Muscle of arm (tissue), 1 donor: ENCODE measurements at regions not wholly inside any gene's neighbourhood (a gene's known extent, or its start where the extent isn't known, plus 50 kb on each side); places are given as distances from the start of the nearest gene placed in this dataset.
"Not testable (repeated sequence)": the region's sequence is repeated elsewhere in the genome, so short reads cannot be mapped to it uniquely, and the experiment has no call there.

ENCODE experiments used
- DNase-seq: peaks from one replicate; pipeline ENCODE4 v3.0.0-alpha.2; 2013

- no peak for DNase-seq
Observed at GRCh38 chrX:121298499-121298898, 251.1 kb downstream of the GLUD2 start.

DNA sequence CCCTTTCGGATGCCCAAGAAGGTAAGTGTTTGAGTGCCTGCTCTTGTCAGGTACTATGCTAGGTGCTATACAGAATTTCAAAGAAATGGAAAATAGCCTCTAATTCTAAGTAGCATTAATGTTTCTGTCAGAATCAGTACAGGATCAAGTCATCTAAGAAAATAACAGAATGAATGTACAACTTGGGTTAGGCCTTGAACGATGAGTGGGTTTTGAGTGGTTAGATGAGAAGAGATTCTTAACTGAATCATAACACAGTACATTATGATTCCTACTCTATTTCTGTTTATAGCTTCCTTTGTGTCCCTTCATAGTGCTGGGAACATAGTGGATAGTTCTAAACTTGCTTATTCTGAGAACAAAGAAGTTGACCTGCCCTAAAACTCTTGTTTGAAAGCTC is 253.9 kb downstream of the GLUD2 start:
- DNase-seq, result no peak

DNA sequence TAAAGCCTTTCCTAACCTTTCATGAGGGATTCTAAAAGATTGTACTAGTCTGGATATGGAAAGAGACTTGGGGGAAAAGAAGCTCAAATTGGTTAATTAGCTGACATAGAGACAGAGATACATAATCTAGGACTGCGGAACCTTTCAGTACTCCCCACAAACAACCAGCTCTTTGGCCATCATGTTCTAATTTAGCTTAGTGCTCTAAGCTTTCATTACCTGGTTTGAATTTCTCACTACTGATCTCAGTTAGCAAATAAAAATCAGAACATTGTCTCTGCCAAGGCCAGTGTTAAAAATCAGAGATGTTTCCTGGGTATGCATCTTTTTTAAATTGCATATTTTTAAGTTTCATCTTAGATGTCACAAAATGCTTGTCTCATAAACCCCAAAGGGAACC is 254.4 kb downstream of the GLUD2 start:
- DNase-seq, result no peak

GRCh38 chrX:121307449-121307848 is 260.0 kb downstream of the GLUD2 start:
- no peak for DNase-seq

GRCh38 chrX:121308276-121308805 is 260.9 kb downstream of the GLUD2 start:
- DNase-seq, result peak; percentile 31

DNA sequence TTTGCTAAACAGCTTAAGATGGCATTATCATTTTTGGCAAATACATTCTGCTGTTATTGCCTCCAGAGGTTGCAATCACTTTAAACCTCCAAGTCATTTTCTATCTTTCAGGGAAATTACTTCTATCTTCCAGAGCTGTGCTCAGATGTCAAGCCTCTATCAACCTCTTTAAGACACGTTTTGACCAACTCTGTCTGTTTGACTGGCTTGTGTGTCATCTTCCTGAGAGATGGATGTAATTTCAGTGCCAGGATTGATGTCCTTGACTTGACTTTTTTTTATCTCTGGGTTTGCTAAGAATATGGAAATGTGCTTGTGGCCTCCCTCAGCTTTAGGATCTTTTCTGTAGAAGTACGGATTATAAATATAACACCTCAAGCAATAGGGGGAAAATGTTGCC is 263.4 kb downstream of the GLUD2 start:
- DNase-seq, result no peak

- DNase-seq, result no peak
Observed at GRCh38 chrX:121320441-121320840, 273.0 kb downstream of the GLUD2 start.

- DNase-seq, result no peak
Observed at GRCh38 chrX:121322159-121322558, 274.7 kb downstream of the GLUD2 start.

- no peak for DNase-seq
Observed at GRCh38 chrX:121323337-121323736, 275.9 kb downstream of the GLUD2 start.

GRCh38 chrX:121333942-121334341 is 286.5 kb downstream of the GLUD2 start:
- no peak for DNase-seq

DNA sequence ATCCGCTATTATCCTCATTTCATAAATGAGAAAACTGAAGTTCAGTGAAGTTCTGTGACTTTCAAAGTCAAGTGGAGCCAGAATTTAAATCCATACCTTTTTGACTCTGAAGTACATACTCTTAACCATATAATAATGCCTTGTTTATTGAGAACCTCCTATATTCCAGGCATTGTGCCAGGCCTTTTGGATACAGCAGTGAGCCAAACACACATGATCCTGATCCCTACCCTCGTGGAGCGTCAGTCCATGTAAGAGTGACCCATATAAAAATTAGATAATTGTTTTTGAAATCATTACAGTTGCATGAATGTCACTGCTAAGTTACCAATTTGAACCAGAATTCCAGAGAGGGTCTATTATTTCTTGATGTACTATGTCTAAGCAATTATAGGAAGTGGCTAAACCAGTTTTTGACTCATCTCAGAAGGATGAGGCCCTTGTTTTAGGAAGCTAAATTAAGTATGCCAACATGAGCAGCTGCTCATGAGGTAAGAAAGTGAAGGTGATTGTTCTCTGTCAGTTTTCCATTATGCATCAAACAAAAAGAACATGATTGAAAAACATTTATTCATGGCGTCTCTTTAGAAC is 289.5 kb downstream of the GLUD2 start:
- DNase-seq, result no peak

DNA sequence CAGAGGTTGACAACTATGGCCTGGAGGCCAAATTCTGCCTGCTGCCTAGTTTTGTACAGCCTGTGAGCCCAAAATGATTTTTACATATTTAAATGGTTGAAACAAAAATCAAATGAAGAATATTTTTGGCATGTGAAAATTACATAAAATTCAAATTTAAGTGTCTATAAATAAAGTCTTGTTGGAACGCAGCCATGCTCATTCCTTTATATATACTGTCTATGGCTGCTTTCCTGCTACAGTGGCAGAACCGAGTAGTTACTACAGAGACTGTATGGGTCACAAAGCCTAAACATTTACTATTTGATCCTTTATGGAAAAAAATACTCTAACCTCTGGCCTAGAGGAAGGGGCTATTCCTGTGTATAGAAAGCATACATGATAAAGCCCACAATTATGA is 290.4 kb downstream of the GLUD2 start:
- DNase-seq, result no peak

DNA sequence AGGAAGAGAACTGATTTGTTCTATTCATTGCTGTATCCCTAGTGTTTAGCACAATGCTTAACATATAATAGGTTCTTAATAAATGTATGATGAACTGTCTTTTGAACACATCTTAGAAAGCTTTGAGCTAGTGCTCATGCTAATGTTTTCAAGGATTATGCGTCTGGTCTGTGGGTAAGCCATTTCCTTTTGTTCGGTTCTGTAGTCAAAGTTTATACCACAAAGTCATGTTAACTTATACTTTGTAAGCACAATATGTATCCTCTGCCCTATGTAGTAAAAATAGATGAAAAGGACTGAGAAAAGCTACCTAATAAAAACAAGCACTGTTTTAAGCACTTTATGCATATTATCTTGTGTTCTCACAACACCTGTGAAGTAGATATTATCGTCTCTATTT is 301.9 kb downstream of the GLUD2 start:
- DNase-seq, result no peak

DNA sequence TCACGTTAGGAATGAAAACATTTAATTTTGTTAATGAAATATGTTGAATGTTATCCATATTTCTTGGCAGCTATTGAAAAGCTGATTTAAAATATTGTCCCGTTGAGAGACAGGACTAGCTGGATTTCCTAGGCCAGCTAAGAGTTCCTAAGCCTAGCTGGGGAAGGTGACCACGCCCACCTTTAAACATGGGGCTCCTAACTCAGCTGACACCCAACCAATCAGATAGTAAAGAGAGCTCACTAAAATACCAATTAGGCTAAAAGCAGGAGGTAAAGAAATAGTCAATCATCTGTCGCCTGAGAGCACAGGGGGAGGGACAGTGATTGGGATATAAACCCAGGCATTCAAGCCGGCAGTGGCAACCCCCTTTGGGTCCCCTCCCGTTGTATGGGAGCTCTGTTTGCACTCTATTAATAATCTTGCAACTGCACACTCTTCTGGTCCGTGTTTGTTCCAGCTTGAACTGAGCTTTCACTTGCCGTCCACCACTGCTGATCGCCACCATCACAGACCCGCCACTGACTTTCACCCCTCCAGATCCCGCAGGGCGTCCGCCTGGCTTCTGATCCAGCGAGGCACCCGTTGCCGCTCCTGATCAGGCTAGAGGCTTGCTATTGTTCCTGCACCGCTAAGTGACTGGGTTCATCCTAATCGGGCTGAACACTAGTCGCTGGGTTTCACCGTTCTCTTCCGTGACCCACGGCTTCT is 308.9 kb downstream of the GLUD2 start:
- DNase-seq, result no peak

DNA sequence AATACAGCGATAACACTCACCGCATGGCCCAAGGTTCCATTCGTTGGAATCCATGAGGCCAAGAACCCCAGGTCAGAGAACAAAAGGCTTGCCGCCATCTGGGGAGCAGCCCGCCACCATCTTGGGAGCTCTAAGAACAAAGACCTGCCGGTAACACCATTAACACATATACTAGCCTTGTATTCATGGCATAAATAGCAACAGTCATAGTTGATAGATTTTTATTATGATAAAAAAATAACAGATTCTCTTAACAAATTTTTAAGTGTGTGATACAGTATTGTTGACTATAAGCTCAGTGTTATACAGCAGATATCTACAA is 309.4 kb downstream of the GLUD2 start:
- DNase-seq, result no peak

DNA sequence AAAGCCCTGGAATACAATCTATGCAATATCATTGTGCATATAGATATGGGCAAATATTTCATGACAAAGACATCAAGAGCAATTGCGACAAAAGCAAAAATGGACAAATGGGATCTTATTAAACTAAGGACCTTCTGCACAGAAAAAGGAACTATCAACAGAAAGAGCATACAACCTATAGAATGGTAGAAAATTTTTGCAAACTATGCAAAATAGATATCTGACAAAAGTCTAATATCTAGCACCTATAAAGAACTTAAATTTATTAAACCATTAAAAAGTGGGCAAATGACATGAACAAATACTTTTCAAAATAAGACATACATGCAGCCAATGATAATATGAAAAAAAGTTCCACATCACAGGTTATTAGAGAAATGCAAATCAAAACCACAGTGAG is 312.9 kb downstream of the GLUD2 start:
- DNase-seq, result no peak

DNA sequence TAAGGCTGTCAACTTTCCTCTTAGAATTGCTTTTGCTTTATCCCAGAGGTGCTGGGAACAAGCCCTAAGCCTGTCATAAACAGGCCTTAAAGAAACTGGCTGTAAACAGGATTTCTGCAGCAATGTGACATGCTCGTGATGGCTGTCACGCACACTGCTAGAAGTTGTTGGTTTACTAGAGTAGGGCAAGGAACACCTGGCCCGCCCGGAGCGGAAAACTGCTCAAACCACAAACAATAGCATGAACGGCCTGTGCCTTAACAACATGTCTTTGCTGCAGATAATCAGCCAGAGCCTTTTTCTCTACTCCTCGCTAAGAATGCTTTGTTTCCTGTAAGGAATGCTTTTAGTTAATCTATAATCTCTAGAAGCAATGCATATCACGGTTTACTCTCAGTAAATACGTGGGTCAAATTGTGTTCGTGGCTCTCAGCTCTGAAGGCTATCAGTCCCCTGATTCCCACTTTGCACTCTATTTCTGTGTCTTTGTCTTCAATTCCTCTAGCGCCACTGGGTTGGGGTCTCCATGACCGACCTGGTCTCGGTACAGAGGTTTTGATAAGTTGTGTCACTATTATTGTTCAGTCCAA is 318.3 kb downstream of the GLUD2 start:
- no peak for DNase-seq

DNA sequence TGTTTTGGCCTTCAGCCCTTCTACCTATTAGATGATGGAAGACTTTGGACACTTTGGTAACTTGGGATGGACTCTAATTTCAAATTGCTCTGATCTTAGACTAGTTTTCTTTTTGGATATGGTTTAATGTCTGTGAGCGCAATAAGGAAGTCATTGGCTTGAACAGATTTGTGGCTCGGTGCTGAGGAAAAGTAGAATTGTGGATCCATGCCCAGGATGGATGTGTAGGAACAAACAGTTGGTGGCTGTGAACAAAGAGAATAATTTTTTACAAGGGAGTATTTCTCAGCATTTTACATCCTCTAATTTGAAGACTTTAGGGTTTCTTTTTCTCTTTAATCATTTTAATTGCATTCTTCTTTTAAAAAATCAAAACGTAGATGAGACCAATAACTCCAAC is 327.1 kb downstream of the GLUD2 start:
- no peak for DNase-seq

GRCh38 chrX:121381915-121382314 is 334.5 kb downstream of the GLUD2 start:
- not testable (repeated sequence) for DNase-seq

DNA sequence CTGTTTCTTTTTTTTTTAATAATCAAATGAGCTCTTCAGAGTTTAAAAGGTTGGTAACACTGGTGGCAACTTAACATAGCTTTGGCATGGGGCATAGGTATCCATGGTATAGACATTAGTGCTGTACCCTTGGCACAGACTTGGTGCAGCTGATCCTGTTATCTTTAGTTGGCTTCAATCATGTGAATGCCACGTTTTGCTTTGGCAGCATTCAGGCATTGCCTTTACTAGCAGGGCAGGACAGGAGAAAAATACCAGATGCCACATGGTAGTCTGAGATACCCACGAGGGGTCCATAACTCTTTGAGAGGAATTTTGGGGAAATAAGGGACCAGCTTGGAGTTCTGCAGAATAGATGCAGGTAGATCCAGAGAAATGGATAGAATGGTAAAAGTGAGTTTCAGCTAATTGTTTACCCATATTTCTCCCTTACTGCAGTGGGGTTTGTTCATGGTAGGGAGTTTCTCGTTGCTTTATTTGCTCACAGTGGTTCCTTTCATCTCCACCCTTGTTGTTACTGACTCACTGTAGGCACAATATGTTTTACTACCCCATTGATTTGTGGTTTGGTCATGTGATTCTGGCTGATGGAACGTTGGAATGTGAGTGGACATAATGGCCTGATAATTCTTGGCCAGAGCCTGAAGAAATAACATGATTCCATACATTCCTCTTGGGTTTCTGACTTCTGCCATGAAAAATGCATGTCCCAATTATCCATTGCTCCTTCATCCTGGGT is 342.7 kb downstream of the GLUD2 start:
- no peak for DNase-seq

GRCh38 chrX:121405826-121406225 is 358.4 kb downstream of the GLUD2 start:
- DNase-seq, result no peak

DNA sequence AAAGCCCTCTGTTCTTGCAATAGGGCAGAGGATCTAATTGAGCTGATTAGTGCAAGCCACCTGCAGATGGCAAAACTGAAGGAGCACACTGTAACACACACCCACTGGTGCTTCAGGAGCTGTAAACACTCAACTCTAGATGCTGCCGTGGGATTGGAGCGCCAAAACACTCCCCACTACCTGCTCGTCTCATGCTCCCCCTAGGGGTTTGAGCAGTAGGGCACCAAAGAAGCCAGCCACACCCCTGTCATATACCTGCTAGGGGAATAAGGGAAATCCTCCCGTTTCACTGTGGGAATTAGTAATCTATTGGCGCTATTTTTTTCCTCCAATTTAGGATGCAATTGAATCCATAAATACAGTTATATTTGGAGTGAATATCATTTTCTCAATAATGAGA is 360.2 kb downstream of the GLUD2 start:
- DNase-seq, result no peak

DNA sequence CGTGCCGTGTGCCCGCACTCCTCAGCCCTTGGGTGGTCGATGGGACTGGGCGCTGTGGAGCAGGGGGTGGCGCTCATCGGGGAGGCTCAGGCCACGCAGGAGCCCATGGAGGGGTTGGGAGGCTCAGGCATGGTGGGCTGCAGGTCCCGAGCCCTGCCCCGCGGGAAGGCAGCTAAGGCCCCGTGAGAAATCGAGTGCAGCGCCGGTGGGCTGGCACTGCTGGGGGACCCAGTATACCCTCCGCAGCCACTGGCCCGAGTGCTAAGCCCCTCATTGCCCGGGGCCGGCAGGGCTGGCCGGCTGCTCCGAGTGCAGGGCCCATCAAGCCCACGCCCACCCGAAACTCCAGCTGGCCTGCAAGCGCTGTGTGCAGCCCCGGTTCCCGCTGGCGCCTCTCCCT is 384.1 kb downstream of the GLUD2 start:
- DNase-seq, result not testable (repeated sequence)
